ENCODE measurements at regions not wholly inside any gene's neighbourhood (a gene's known extent, or its start where the extent isn't known, plus 50 kb on each side); places are given as distances from the start of the nearest gene placed in this dataset.
"Not testable (repeated sequence)": the region's sequence is repeated elsewhere in the genome, so short reads cannot be mapped to it uniquely, and the experiment has no call there.

GRCh38 chr16:26395700-26396099 lies 671.0 kb upstream of the C16orf82 start:
- DNase-seq: no peak

- DNase-seq: no peak
Measured at GRCh38 chr16:26396511-26397235, 670.1 kb upstream of the C16orf82 start.

- no peak for DNase-seq
Measured at GRCh38 chr16:26413780-26414179, 652.9 kb upstream of the C16orf82 start.

- not testable (repeated sequence) for DNase-seq
Measured at GRCh38 chr16:26419458-26419857, 647.3 kb upstream of the C16orf82 start.

GRCh38 chr16:26430618-26431017 lies 636.1 kb upstream of the C16orf82 start:
- DNase-seq: no peak

GRCh38 chr16:26433807-26434206 lies 632.9 kb upstream of the C16orf82 start:
- no peak for DNase-seq

GRCh38 chr16:26441178-26441577 lies 625.5 kb upstream of the C16orf82 start:
- DNase-seq: no peak

- DNase-seq: no peak
Measured at GRCh38 chr16:26442321-26442720, 624.4 kb upstream of the C16orf82 start.

GRCh38 chr16:26447570-26447969 lies 619.2 kb upstream of the C16orf82 start:
- no peak for DNase-seq

GRCh38 chr16:26453215-26453614 lies 613.5 kb upstream of the C16orf82 start:
- no peak for DNase-seq

- DNase-seq: no peak
Measured at GRCh38 chr16:26454102-26454501, 612.6 kb upstream of the C16orf82 start.

- no peak for DNase-seq
Measured at GRCh38 chr16:26456074-26456473, 610.7 kb upstream of the C16orf82 start.

GRCh38 chr16:26457095-26457494 lies 609.6 kb upstream of the C16orf82 start:
- DNase-seq: no peak

- DNase-seq: no peak
Measured at GRCh38 chr16:26457882-26458281, 608.8 kb upstream of the C16orf82 start.

GRCh38 chr16:26464576-26465266 lies 602.0 kb upstream of the C16orf82 start:
- DNase-seq: no peak

GRCh38 chr16:26474405-26474804 lies 592.3 kb upstream of the C16orf82 start:
- not testable (repeated sequence) for DNase-seq

GRCh38 chr16:26475596-26475995 lies 591.1 kb upstream of the C16orf82 start:
- DNase-seq: no peak

- DNase-seq: no peak
Measured at GRCh38 chr16:26491101-26491670, 575.5 kb upstream of the C16orf82 start.

- no peak for DNase-seq
Measured at GRCh38 chr16:26491962-26492361, 574.8 kb upstream of the C16orf82 start.

- no peak for DNase-seq
Measured at GRCh38 chr16:26493751-26494150, 573.0 kb upstream of the C16orf82 start.

GRCh38 chr16:26497896-26498295 lies 568.8 kb upstream of the C16orf82 start:
- no peak for DNase-seq

- no peak for DNase-seq
Measured at GRCh38 chr16:26500326-26500725, 566.4 kb upstream of the C16orf82 start.

- DNase-seq: no peak
Measured at GRCh38 chr16:26505496-26505895, 561.2 kb upstream of the C16orf82 start.

GRCh38 chr16:26508946-26509345 lies 557.8 kb upstream of the C16orf82 start:
- not testable (repeated sequence) for DNase-seq

All from T1000 (cell line).